Neural cell (in vitro differentiated cells): ENCODE measurements at regions not wholly inside any gene's neighbourhood (a gene's known extent, or its start where the extent isn't known, plus 50 kb on each side); places are given as distances from the start of the nearest gene placed in this dataset.

Experiments used
- H2AFZ ChIP-seq: fragments of 200-600, 300-800 bp; sonication (generic), shearing (Covaris generic); 2 replicates; pipeline ENCODE4 v1.6.0; 2014; ENCODE audit warnings: low read depth, mild to moderate bottlenecking, antibody characterized with exemption, low read length, moderate library complexity
- H3F3A ChIP-seq: fragments of 200-600 bp; shearing (Covaris generic); 2 replicates; pipeline ENCODE4 v1.6.1; 2016; ENCODE audit warnings: mild to moderate bottlenecking, moderate library complexity, mixed read lengths, antibody characterized with exemption, low read length; ENCODE audit not compliant: insufficient read depth, poor library complexity, severe bottlenecking
- H3K27ac ChIP-seq: fragments of 200-600, 300-800 bp; sonication (generic), shearing (Covaris generic); 2 replicates; pipeline ENCODE4 v1.5.1; 2014; ENCODE audit warnings: mild to moderate bottlenecking, low read length, moderate library complexity
- H3K27me3 ChIP-seq: fragments of 300-800, 200-600 bp; sonication (generic), shearing (Covaris generic); 2 replicates; pipeline ENCODE4 v1.6.0; 2014; ENCODE audit warnings: mild to moderate bottlenecking, low read depth, low read length, moderate library complexity; ENCODE audit not compliant: insufficient read depth
- H3K36me3 ChIP-seq: fragments of 300-800, 200-600 bp; sonication (generic), shearing (Covaris generic); 2 replicates; pipeline ENCODE4 v1.5.1; 2014; ENCODE audit warnings: mild to moderate bottlenecking, antibody characterized with exemption, low read length, moderate library complexity; ENCODE audit not compliant: insufficient read depth
- H3K4me2 ChIP-seq: fragments of 300-800, 200-600 bp; sonication (generic), shearing (Covaris generic); 2 replicates; pipeline ENCODE4 v1.6.0; 2014; ENCODE audit warnings: mild to moderate bottlenecking, low read length
- H3K4me3 ChIP-seq: fragments of 300-800, 200-600 bp; sonication (generic), shearing (Covaris generic); 2 replicates; pipeline ENCODE4 v1.5.1; 2014; ENCODE audit warnings: mild to moderate bottlenecking, low read length, moderate library complexity
- H3K79me2 ChIP-seq: fragments of 200-600 bp; shearing (Covaris generic); replicated peaks from 2 replicates; pipeline ENCODE4 v1.6.0; 2014; ENCODE audit warnings: mild to moderate bottlenecking, low read length, moderate library complexity; ENCODE audit not compliant: insufficient read depth
- H3K9ac ChIP-seq: fragments of 300-800, 200-600 bp; sonication (generic), shearing (Covaris generic); 2 replicates; pipeline ENCODE4 v1.6.1; 2016; ENCODE audit warnings: mild to moderate bottlenecking, low read length, mixed read lengths
- H3K9me2 ChIP-seq: fragments of 200-600 bp; shearing (Covaris generic); 2 replicates; pipeline ENCODE4 v1.6.1; 2016; ENCODE audit warnings: mild to moderate bottlenecking, low read length, mixed read lengths; ENCODE audit not compliant: insufficient read depth
- H3K9me3 ChIP-seq: fragments of 200-600, 300-800 bp; sonication (generic), shearing (Covaris generic); 2 replicates; pipeline ENCODE4 v1.6.1; 2016; ENCODE audit warnings: mild to moderate bottlenecking, mixed run types, low read length, moderate library complexity, mixed read lengths
- H4K20me1 ChIP-seq: fragments of 200-600 bp; shearing (Covaris generic); 2 replicates; pipeline ENCODE4 v1.6.1; 2016; ENCODE audit warnings: mild to moderate bottlenecking, mixed run types; ENCODE audit not compliant: insufficient read depth
- CTCF ChIP-seq: fragments of 450-650 bp; IDR thresholded peaks from 2 replicates; pipeline ENCODE4 v1.5.1; 2014; ENCODE audit warnings: antibody characterized with exemption, mild to moderate bottlenecking, moderate library complexity; ENCODE audit not compliant: poor library complexity, severe bottlenecking
- EP300 ChIP-seq: fragments of 450-650 bp; conservative IDR thresholded peaks from 2 replicates; pipeline ENCODE4 v1.6.1; 2014; ENCODE audit warnings: antibody characterized with exemption, mild to moderate bottlenecking, moderate library complexity; ENCODE audit not compliant: poor library complexity, severe bottlenecking
- EZH2 ChIP-seq: fragments of 200-600, 300-800 bp; shearing (Covaris generic), sonication (generic); IDR thresholded peaks from 2 replicates; pipeline ENCODE4 v1.6.1; 2014; ENCODE audit warnings: antibody characterized with exemption, low read length, borderline replicate concordance, mild to moderate bottlenecking; ENCODE audit not compliant: insufficient read depth, poor library complexity, severe bottlenecking
- MXI1 ChIP-seq: fragments of 450-650 bp; conservative IDR thresholded peaks from 2 replicates; pipeline ENCODE4 v1.6.1; 2014; ENCODE audit warnings: antibody characterized with exemption, mild to moderate bottlenecking; ENCODE audit not compliant: poor library complexity, severe bottlenecking
- POLR2AphosphoS5 ChIP-seq: IDR thresholded peaks from 2 replicates; pipeline ENCODE4 v1.6.1; 2012
- RAD21 ChIP-seq: fragments of 450-650 bp; conservative IDR thresholded peaks from 2 replicates; pipeline ENCODE4 v1.6.1; 2014; ENCODE audit warnings: antibody characterized with exemption, mild to moderate bottlenecking, moderate library complexity
- REST ChIP-seq: IDR thresholded peaks from 2 replicates; pipeline ENCODE4 v1.6.1; 2012; ENCODE audit warnings: borderline replicate concordance
- SMC3 ChIP-seq: fragments of 450-650 bp; conservative IDR thresholded peaks from 2 replicates; pipeline ENCODE4 v1.6.1; 2014; ENCODE audit warnings: antibody characterized with exemption, mild to moderate bottlenecking, moderate library complexity; ENCODE audit not compliant: poor library complexity
- TAF1 ChIP-seq: IDR thresholded peaks from 2 replicates; pipeline ENCODE4 v1.6.1; 2012; ENCODE audit warnings: low read depth

- H3K9me3 ChIP-seq, result no peaks in the 10 kb centered on the region
- no peaks in the 10 kb centered on the region for H3K27me3 ChIP-seq
- no peak for TF ChIP-seq MXI1
- no peak for TF ChIP-seq SMC3
- TF ChIP-seq RAD21, result no peak
- H3K4me3 ChIP-seq, result no peak overlapping the region
- no peaks in the 10 kb centered on the region for H3K36me3 ChIP-seq
- no peaks in the 10 kb centered on the region for H3K79me2 ChIP-seq
- H3K4me2 ChIP-seq, result no peak overlapping the region
- no peak overlapping the region for H2AFZ ChIP-seq
- no peak overlapping the region for H3K9ac ChIP-seq
- H4K20me1 ChIP-seq, result no peaks in the 10 kb centered on the region
- H3F3A ChIP-seq, result no peaks in the 10 kb centered on the region
- H3K27ac ChIP-seq, result no peak overlapping the region
- no peaks in the 10 kb centered on the region for H3K9me2 ChIP-seq
Observed at GRCh38 chr1:90359994-90360393, 357.1 kb downstream of the BARHL2 start.

GRCh38 chr1:90358448-90358847, 358.7 kb downstream of the BARHL2 start:
- H3F3A ChIP-seq, result no peaks in the 10 kb centered on the region

More at GRCh38 chr1:90358448-90358847, 358.7 kb downstream of the BARHL2 start:
- Histone ChIP-seq H3K4me3 (no peak overlapping the region), H3K9me3 (no peaks in the 10 kb centered on the region), H3K27me3 (no peaks in the 10 kb centered on the region), H4K20me1 (no peaks in the 10 kb centered on the region), H3K9ac (no peak overlapping the region), H3K27ac (no peak overlapping the region), H3K36me3 (no peaks in the 10 kb centered on the region), H3K4me2 (no peak overlapping the region), H3K79me2 (no peaks in the 10 kb centered on the region), H3K9me2 (no peaks in the 10 kb centered on the region), H2AFZ (no peak overlapping the region)
- TF ChIP-seq EP300 (no peak), POLR2AphosphoS5 (no peak), TAF1 (no peak), MXI1 (no peak), CTCF (no peak), RAD21 (no peak), SMC3 (no peak), REST (no peak), EZH2 (no peak)
